ENCODE measurements at regions not wholly inside any gene's neighbourhood (a gene's known extent, or its start where the extent isn't known, plus 50 kb on each side); places are given as distances from the start of the nearest gene placed in this dataset.

GRCh38 chr21:35882791-35883240 lies 177.5 kb downstream of the SETD4 start:
- no peak overlapping the region for H3K4me2 ChIP-seq (ENCODE audit: low read length)
- H3K9me2 ChIP-seq (ENCODE audit: insufficient read depth, low read length), result no peaks in the 10 kb centered on the region
- DNase-seq (ENCODE audit: low spot score), result no peak
- no peaks in the 10 kb centered on the region for H3K36me3 ChIP-seq (ENCODE audit: insufficient read depth, low read length)
- TF ChIP-seq EZH2phosphoT487 (IDR thresholded peaks at IDR 0.05; ENCODE audit: borderline replicate concordance, low read depth, low read length) (no peak), CTCF (conservative IDR thresholded peaks at IDR 0.05; ENCODE audit: low read length) (no peak)
- H3K79me2 ChIP-seq (ENCODE audit: insufficient read depth, low read depth, low read length), result no peaks in the 10 kb centered on the region
- POLR2A ChIA-PET, result no interaction called here
- H4K20me1 ChIP-seq (ENCODE audit: insufficient read depth, low read length), result no peaks in the 10 kb centered on the region
- BruUV-seq (replicated peaks), result no TSS peak
- H3K9me3 ChIP-seq (ENCODE audit: low read length), result no peaks in the 10 kb centered on the region
- intact Hi-C loops (cut with micrococcal nuclease; ENCODE audit: unreplicated experiment), result no loop called here
- H3K4me1 ChIP-seq (ENCODE audit: insufficient read depth, low read length, poor library complexity, severe bottlenecking), result no peaks in the 10 kb centered on the region
- CTCF ChIA-PET (ENCODE audit: unreplicated experiment), result no interaction called here
- no peak overlapping the region for H2AFZ ChIP-seq (ENCODE audit: low read length)
- no peak overlapping the region for H3K27ac ChIP-seq (ENCODE audit: low read depth, low read length, poor library complexity, severe bottlenecking)
- no peak overlapping the region for H3K4me3 ChIP-seq (ENCODE audit: low read depth, low read length, poor library complexity, severe bottlenecking)

GRCh38 chr21:35873441-35873840 lies 186.9 kb downstream of the SETD4 start:
- no peaks in the 10 kb centered on the region for H3K79me2 ChIP-seq (ENCODE audit: insufficient read depth, low read depth, low read length)
- H3K9me3 ChIP-seq (ENCODE audit: low read length), result 0 out of 2 replicates have a peak, but pooled peaks cover 4% of the 10 kb centered on the region
- H3K9me2 ChIP-seq (ENCODE audit: insufficient read depth, low read length), result no peaks in the 10 kb centered on the region
- intact Hi-C loops (cut with micrococcal nuclease; ENCODE audit: unreplicated experiment), result no loop called here
- H3K4me2 ChIP-seq (ENCODE audit: low read length), result no peak overlapping the region
- ChIA-PET POLR2A (no interaction called here), CTCF (ENCODE audit: unreplicated experiment) (no interaction called here)
- no peak for TF ChIP-seq CTCF (conservative IDR thresholded peaks at IDR 0.05; ENCODE audit: low read length)
- H3K4me3 ChIP-seq (ENCODE audit: low read depth, low read length, poor library complexity, severe bottlenecking), result no peak overlapping the region
- H3K27ac ChIP-seq (ENCODE audit: low read depth, low read length, poor library complexity, severe bottlenecking), result no peak overlapping the region
- DNase-seq (ENCODE audit: low spot score), result no peak
- no peaks in the 10 kb centered on the region for H3K4me1 ChIP-seq (ENCODE audit: insufficient read depth, low read length, poor library complexity, severe bottlenecking)
- no TSS peak for BruUV-seq (replicated peaks)
- H4K20me1 ChIP-seq (ENCODE audit: insufficient read depth, low read length), result no peaks in the 10 kb centered on the region
- no peaks in the 10 kb centered on the region for H3K36me3 ChIP-seq (ENCODE audit: insufficient read depth, low read length)
- H2AFZ ChIP-seq (ENCODE audit: low read length), result no peak overlapping the region

GRCh38 chr21:35871906-35872305 lies 188.4 kb downstream of the SETD4 start:
- BruUV-seq (replicated peaks), result no TSS peak
- Histone ChIP-seq H3K4me2 (ENCODE audit: low read length) (no peak overlapping the region), H4K20me1 (ENCODE audit: insufficient read depth, low read length) (no peaks in the 10 kb centered on the region), H3K4me1 (ENCODE audit: insufficient read depth, low read length, poor library complexity, severe bottlenecking) (no peaks in the 10 kb centered on the region), H3K9me2 (ENCODE audit: insufficient read depth, low read length) (no peaks in the 10 kb centered on the region), H3K9me3 (ENCODE audit: low read length) (0 out of 2 replicates have a peak, but pooled peaks cover 4% of the 10 kb centered on the region), H2AFZ (ENCODE audit: low read length) (no peak overlapping the region), H3K79me2 (ENCODE audit: insufficient read depth, low read depth, low read length) (no peaks in the 10 kb centered on the region), H3K27ac (ENCODE audit: low read depth, low read length, poor library complexity, severe bottlenecking) (no peak overlapping the region), H3K4me3 (ENCODE audit: low read depth, low read length, poor library complexity, severe bottlenecking) (no peak overlapping the region), H3K36me3 (ENCODE audit: insufficient read depth, low read length) (no peaks in the 10 kb centered on the region)
- intact Hi-C loops (cut with micrococcal nuclease; ENCODE audit: unreplicated experiment), result no loop called here
- TF ChIP-seq CTCF (conservative IDR thresholded peaks at IDR 0.05; ENCODE audit: low read length), result no peak
- TF ChIP-seq EZH2phosphoT487 (IDR thresholded peaks at IDR 0.05; ENCODE audit: borderline replicate concordance, low read depth, low read length), result no peak
- ChIA-PET CTCF (ENCODE audit: unreplicated experiment) (no interaction called here), POLR2A (no interaction called here)
- no peak for DNase-seq (ENCODE audit: low spot score)

All from OCI-LY7 (cell line).